ENCODE measurements at regions not wholly inside any gene's neighbourhood (a gene's known extent, or its start where the extent isn't known, plus 50 kb on each side); places are given as distances from the start of the nearest gene placed in this dataset.

DNA sequence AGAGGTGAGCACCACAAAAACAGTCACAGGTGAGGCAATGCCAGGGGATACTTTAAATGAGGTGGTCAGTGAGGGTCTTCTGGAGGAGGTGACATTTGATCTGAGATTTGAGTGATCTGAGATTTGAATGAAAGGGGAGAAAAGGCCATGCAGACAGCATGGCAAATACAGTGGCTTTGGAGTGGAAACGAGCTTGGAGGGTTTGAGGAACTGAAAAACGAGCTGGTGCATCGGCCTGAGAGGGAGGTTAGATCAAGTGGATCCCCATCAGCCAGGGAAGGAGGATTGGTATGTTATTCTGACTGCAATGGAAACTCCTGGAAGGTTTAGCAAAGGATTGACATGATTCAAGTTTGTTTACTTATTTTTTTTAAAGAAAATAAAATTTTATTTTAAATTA is 245.1 kb downstream of the KCNS3 start:
- Histone ChIP-seq H3K9me3 (no peaks in the 10 kb centered on the region), H3K27me3 (no peaks in the 10 kb centered on the region), H3K4me1 (peaks cover 16% of the 10 kb centered on the region), H3K4me3 (no peak overlapping the region), H3K36me3 (ENCODE audit: low read depth, missing control alignments) (no peaks in the 10 kb centered on the region), H3K27ac (no peak overlapping the region)
- no peak for DNase-seq
- 87 to 88% methylated on average over 3 of the region's 3 CpGs for WGBS, 2 donors
- no peak for TF ChIP-seq POLR2A (IDR thresholded peaks at IDR 0.05)
- TF ChIP-seq, protein P1, sequence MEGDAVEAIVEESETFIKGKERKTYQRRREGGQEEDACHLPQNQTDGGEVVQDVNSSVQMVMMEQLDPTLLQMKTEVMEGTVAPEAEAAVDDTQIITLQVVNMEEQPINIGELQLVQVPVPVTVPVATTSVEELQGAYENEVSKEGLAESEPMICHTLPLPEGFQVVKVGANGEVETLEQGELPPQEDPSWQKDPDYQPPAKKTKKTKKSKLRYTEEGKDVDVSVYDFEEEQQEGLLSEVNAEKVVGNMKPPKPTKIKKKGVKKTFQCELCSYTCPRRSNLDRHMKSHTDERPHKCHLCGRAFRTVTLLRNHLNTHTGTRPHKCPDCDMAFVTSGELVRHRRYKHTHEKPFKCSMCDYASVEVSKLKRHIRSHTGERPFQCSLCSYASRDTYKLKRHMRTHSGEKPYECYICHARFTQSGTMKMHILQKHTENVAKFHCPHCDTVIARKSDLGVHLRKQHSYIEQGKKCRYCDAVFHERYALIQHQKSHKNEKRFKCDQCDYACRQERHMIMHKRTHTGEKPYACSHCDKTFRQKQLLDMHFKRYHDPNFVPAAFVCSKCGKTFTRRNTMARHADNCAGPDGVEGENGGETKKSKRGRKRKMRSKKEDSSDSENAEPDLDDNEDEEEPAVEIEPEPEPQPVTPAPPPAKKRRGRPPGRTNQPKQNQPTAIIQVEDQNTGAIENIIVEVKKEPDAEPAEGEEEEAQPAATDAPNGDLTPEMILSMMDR (IDR thresholded peaks at IDR 0.05): no peak
- intact Hi-C loops (cut with DNase I; ENCODE audit: low total_unique reads): no loop called here

GRCh38 chr2:18123211-18123570 is 244.7 kb downstream of the KCNS3 start:
- Histone ChIP-seq H3K9me3 (no peaks in the 10 kb centered on the region), H3K4me3 (no peak overlapping the region), H3K27me3 (no peaks in the 10 kb centered on the region), H3K27ac (no peak overlapping the region), H3K36me3 (ENCODE audit: low read depth, missing control alignments) (no peaks in the 10 kb centered on the region), H3K4me1 (peaks cover 16% of the 10 kb centered on the region)
- TF ChIP-seq, protein P1 (IDR thresholded peaks at IDR 0.05): no peak
- no peak for TF ChIP-seq POLR2A (IDR thresholded peaks at IDR 0.05)
- intact Hi-C loops (cut with DNase I; ENCODE audit: low total_unique reads): no loop called here
- 60 to 86% methylated on average over 3 of the region's 3 CpGs for WGBS, 2 donors
- no peak for DNase-seq

DNA sequence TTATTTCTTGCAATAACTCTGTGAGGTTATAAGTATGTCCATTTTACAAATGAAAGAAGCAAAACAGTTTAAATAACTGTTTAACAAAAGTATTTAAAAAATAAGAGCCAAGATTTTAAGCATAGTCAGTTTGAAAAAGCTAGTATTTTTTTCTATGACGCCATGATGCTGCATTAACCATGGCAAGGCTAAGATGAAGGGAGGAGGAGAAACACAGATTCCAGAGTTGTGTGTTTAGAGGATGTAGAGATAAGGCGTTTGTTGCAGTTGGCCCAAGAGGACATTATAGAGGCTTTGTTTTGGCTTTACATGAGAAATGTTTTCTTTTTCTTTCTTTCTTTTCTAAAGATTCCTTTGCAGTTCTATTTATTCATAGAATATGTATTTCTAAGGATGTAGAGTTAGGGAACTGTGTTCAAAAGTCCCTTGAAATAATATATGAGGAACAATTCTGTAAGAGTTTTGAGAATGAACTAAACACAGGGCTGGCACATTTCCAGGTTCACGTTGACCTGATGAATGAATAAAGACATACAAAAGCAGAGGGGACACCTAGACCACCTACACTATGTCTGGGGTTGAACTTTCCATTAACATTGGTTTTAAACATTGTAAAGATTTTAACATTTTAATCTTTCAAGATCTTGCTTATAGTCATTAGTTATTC is 244.2 kb downstream of the KCNS3 start:
- TF ChIP-seq, protein P1 (IDR thresholded peaks at IDR 0.05): no peak
- no peak for TF ChIP-seq POLR2A (IDR thresholded peaks at IDR 0.05)
- no peaks in the 10 kb centered on the region for H3K9me3 ChIP-seq
- no peaks in the 10 kb centered on the region for H3K36me3 ChIP-seq (ENCODE audit: low read depth, missing control alignments)
- H3K27me3 ChIP-seq: no peaks in the 10 kb centered on the region
- no peak for DNase-seq
- H3K27ac ChIP-seq: no peak overlapping the region
- H3K4me3 ChIP-seq: no peak overlapping the region
- intact Hi-C loops (cut with DNase I; ENCODE audit: low total_unique reads): no loop called here
- H3K4me1 ChIP-seq: peaks cover 16% of the 10 kb centered on the region
- WGBS, 2 donors: 42 to 54% methylated on average over 3 of the region's 3 CpGs

- H3K27me3 ChIP-seq: no peaks in the 10 kb centered on the region
- TF ChIP-seq POLR2A (IDR thresholded peaks at IDR 0.05): no peak
- TF ChIP-seq, protein P1 (IDR thresholded peaks at IDR 0.05): no peak
- no peak overlapping the region for H3K27ac ChIP-seq
- WGBS, 2 donors: 68 to 88% methylated on average over 3 of the region's 3 CpGs
- no peaks in the 10 kb centered on the region for H3K36me3 ChIP-seq (ENCODE audit: low read depth, missing control alignments)
- no peak for DNase-seq
- H3K9me3 ChIP-seq: no peaks in the 10 kb centered on the region
- intact Hi-C loops (cut with DNase I; ENCODE audit: low total_unique reads): no loop called here
- H3K4me3 ChIP-seq: no peak overlapping the region
- H3K4me1 ChIP-seq: peaks cover 7% of the 10 kb centered on the region
Measured at GRCh38 chr2:18119883-18120282, 241.4 kb downstream of the KCNS3 start.

DNA sequence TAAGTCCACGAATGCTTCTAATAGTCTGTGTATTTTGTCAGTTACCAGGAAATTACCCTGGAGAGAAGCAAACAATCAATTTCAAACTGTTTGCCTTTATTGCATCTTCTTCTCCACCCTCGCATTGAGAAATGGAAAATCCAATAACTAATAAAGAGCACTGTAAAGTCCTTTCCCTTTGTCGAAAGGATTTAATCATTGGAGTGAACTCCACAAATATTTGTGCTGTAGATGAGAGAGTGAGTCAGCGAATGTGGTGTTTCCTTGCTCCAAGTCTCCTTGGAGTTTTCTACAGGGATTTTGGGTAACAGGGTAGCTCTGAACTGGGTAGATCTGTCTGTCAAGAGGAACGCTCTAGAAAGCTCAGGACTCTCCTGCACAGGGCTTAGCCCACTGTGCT is 240.2 kb downstream of the KCNS3 start:
- intact Hi-C loops (cut with DNase I; ENCODE audit: low total_unique reads): no loop called here
- DNase-seq: no peak
- Histone ChIP-seq H3K27ac (no peak overlapping the region), H3K4me1 (no peaks in the 10 kb centered on the region), H3K27me3 (no peaks in the 10 kb centered on the region), H3K36me3 (ENCODE audit: low read depth, missing control alignments) (no peaks in the 10 kb centered on the region), H3K9me3 (no peaks in the 10 kb centered on the region), H3K4me3 (no peak overlapping the region)
- 91 to 95% methylated on average over 5 of the region's 5 CpGs for WGBS, 2 donors
- TF ChIP-seq, protein P1 (IDR thresholded peaks at IDR 0.05): no peak
- TF ChIP-seq POLR2A (IDR thresholded peaks at IDR 0.05): no peak

Data from testis (tissue), 2 donors.